Gastroesophageal sphincter (tissue), 3 donors: ENCODE measurements at regions not wholly inside any gene's neighbourhood (a gene's known extent, or its start where the extent isn't known, plus 50 kb on each side); places are given as distances from the start of the nearest gene placed in this dataset.

Experiments
- CTCF ChIP-seq, 4 experiments: fragments of 200-600 bp in 2 of 4; fragments of 450-650 bp in 2 of 4; sonication (generic) in 1 of 4; IDR thresholded peaks; one replicate each; pipeline ENCODE4 v1.5.1; 2017 to 2019; ENCODE audit warnings: antibody characterized with exemption in 4 of 4, mild to moderate bottlenecking in 2 of 4, moderate library complexity in 2 of 4
- EP300 ChIP-seq: sonication (generic); formaldehyde crosslinking; IDR thresholded peaks from one replicate; pipeline ENCODE4 v1.6.1; 2017; ENCODE audit warnings: antibody characterized with exemption, mild to moderate bottlenecking
- POLR2A ChIP-seq, 2 donors: fragments of 450-650 bp; IDR thresholded peaks; one replicate each; pipeline ENCODE4 v1.6.1; 2017; ENCODE audit warnings: antibody characterized with exemption in 2 of 2, mild to moderate bottlenecking in 2 of 2, moderate library complexity in 1 of 2
- POLR2AphosphoS5 ChIP-seq: sonication (generic); formaldehyde crosslinking; IDR thresholded peaks from one replicate; pipeline ENCODE4 v1.6.1; 2017; ENCODE audit warnings: antibody characterized with exemption

GRCh38 chr6:53433261-53433950 lies 84.7 kb upstream of the ELOVL5 start:
- TF ChIP-seq POLR2A (IDR thresholded peaks at IDR 0.05) (no peak), CTCF (IDR thresholded peaks at IDR 0.05) (no peak), POLR2AphosphoS5 (no peak), EP300 (no peak)
